ENCODE measurements at regions not wholly inside any gene's neighbourhood (a gene's known extent, or its start where the extent isn't known, plus 50 kb on each side); places are given as distances from the start of the nearest gene placed in this dataset.

- TF ChIP-seq ZSCAN29 (IDR thresholded peaks at IDR 0.05) (no peak), NFYB (IDR thresholded peaks at IDR 0.05; ENCODE audit: extremely low read depth, insufficient read length) (no peak), FOXP4 (CRISPR knock-in tag; IDR thresholded peaks at IDR 0.05; ENCODE audit: borderline replicate concordance) (no peak), E2F4 (CRISPR knock-in tag; IDR thresholded peaks at IDR 0.05; ENCODE audit: low read depth) (no peak), GMEB1 (CRISPR knock-in tag; IDR thresholded peaks at IDR 0.05) (no peak), RAD21 (CRISPR knock-in tag; conservative IDR thresholded peaks at IDR 0.05 in 1 of 2, IDR thresholded peaks at IDR 0.05 in 1 of 2) (no peak), USF2 (CRISPR knock-in tag; IDR thresholded peaks at IDR 0.05) (no peak), KLF13 (tag; IDR thresholded peaks at IDR 0.05; ENCODE audit: borderline replicate concordance, low read depth) (no peak), ZNF133 (CRISPR knock-in tag; IDR thresholded peaks at IDR 0.05) (no peak), TFE3 (CRISPR knock-in tag; IDR thresholded peaks at IDR 0.05) (no peak)
These were observed 64.6 kb upstream of the PFN2 start for GRCh38 chr3:150035301-150035779.
